Astrocyte (in vitro differentiated cells and primary cell): ENCODE measurements at regions not wholly inside any gene's neighbourhood (a gene's known extent, or its start where the extent isn't known, plus 50 kb on each side); places are given as distances from the start of the nearest gene placed in this dataset.
A peak's percentile ranks its signal among the peaks of the same experiment; 100 is the strongest.

ENCODE experiments used
- DNase-seq: peaks from one replicate; pipeline ENCODE4 v3.0.0-alpha.2; 2010; ENCODE audit warnings: low read depth
- FAIRE-seq: peaks from 2 replicates; lab custom pipeline; 2011; peaks lifted over from hg19 to GRCh38; lab: Jason Lieb, UNC
- H2AFZ ChIP-seq: 2 replicates; pipeline ENCODE4 v1.6.0; 2012; ENCODE audit warnings: low read depth, low read length, inconsistent platforms
- H3K27ac ChIP-seq: 2 replicates; pipeline ENCODE4 v1.5.1; 2011; ENCODE audit warnings: low read depth, low read length, inconsistent platforms
- H3K27me3 ChIP-seq: 2 replicates; pipeline ENCODE4 v1.6.0; 2011; ENCODE audit warnings: low read length, inconsistent platforms; ENCODE audit not compliant: insufficient read depth
- H3K36me3 ChIP-seq: 2 replicates; pipeline ENCODE4 v1.5.1; 2011; ENCODE audit warnings: low read length, inconsistent platforms; ENCODE audit not compliant: insufficient read depth
- H3K4me1 ChIP-seq: 2 replicates; pipeline ENCODE4 v1.5.1; 2011; ENCODE audit warnings: low read length, inconsistent platforms; ENCODE audit not compliant: insufficient read depth
- H3K4me2 ChIP-seq: 2 replicates; pipeline ENCODE4 v1.6.0; 2012; ENCODE audit warnings: low read length, inconsistent platforms
- H3K4me3 ChIP-seq: 2 replicates; pipeline ENCODE4 v1.5.1; 2011; ENCODE audit warnings: low read depth, mild to moderate bottlenecking, low read length, inconsistent platforms; ENCODE audit not compliant: insufficient read depth
- H3K79me2 ChIP-seq: 2 replicates; pipeline ENCODE4 v1.6.0; 2012; ENCODE audit warnings: mild to moderate bottlenecking, low read length, inconsistent platforms; ENCODE audit not compliant: insufficient read depth
- H3K9ac ChIP-seq: 2 replicates; pipeline ENCODE4 v1.6.0; 2012; ENCODE audit warnings: mild to moderate bottlenecking, low read length, inconsistent platforms
- H3K9me3 ChIP-seq: 2 replicates; pipeline ENCODE4 v1.5.1; 2012; ENCODE audit warnings: low read depth, mild to moderate bottlenecking, low read length, inconsistent platforms; ENCODE audit not compliant: insufficient read depth
- H4K20me1 ChIP-seq: 2 replicates; pipeline ENCODE4 v1.6.0; 2012; ENCODE audit warnings: low read length, inconsistent platforms; ENCODE audit not compliant: insufficient read depth
- H3K27ac Mint-ChIP-seq: one replicate; pipeline ENCODE4 v1.8.0; 2021; ENCODE audit warnings: mild to moderate bottlenecking, mixed read lengths; ENCODE audit not compliant: unreplicated experiment
- H3K27me3 Mint-ChIP-seq: one replicate; pipeline ENCODE4 v1.8.0; 2021; ENCODE audit warnings: low read depth, mixed read lengths; ENCODE audit not compliant: unreplicated experiment
- H3K36me3 Mint-ChIP-seq: one replicate; pipeline ENCODE4 v1.8.0; 2021; ENCODE audit warnings: low read depth, mixed read lengths; ENCODE audit not compliant: unreplicated experiment
- H3K4me1 Mint-ChIP-seq: one replicate; pipeline ENCODE4 v1.8.0; 2021; ENCODE audit warnings: low read depth, mixed read lengths; ENCODE audit not compliant: unreplicated experiment
- H3K4me3 Mint-ChIP-seq: one replicate; pipeline ENCODE4 v1.8.0; 2021; ENCODE audit warnings: mild to moderate bottlenecking, moderate library complexity, mixed read lengths; ENCODE audit not compliant: unreplicated experiment
- H3K9me3 Mint-ChIP-seq: one replicate; pipeline ENCODE4 v1.8.0; 2021; ENCODE audit warnings: mild to moderate bottlenecking, mixed read lengths; ENCODE audit not compliant: unreplicated experiment
- CTCF ChIP-seq: IDR thresholded peaks from 2 replicates; pipeline ENCODE4 v1.5.1; 2011; ENCODE audit warnings: low read depth, mild to moderate bottlenecking, inconsistent platforms, low read length, moderate library complexity; ENCODE audit not compliant: insufficient read depth
- EZH2 ChIP-seq: IDR thresholded peaks from 2 replicates; pipeline ENCODE4 v1.6.1; 2012; ENCODE audit warnings: mild to moderate bottlenecking, low read length, inconsistent platforms; ENCODE audit not compliant: insufficient read depth

GRCh38 chr4:163701916-163702315 lies 207.4 kb downstream of the TMA16 start:
- Mint-ChIP-seq H3K4me1 (peaks cover 3% of the 10 kb centered on the region), H3K36me3 (no peaks in the 10 kb centered on the region), H3K27me3 (no peaks in the 10 kb centered on the region), H3K9me3 (no peaks in the 10 kb centered on the region), H3K27ac (no peak overlapping the region), H3K4me3 (no peak overlapping the region)
- Histone ChIP-seq H3K27ac (peak overlapping the region; percentile 75), H2AFZ (no peak overlapping the region), H4K20me1 (no peaks in the 10 kb centered on the region), H3K4me3 (no peak overlapping the region), H3K79me2 (no peaks in the 10 kb centered on the region), H3K9me3 (no peaks in the 10 kb centered on the region), H3K4me1 (peaks cover 10% of the 10 kb centered on the region), H3K36me3 (no peaks in the 10 kb centered on the region), H3K4me2 (peak overlapping the region; percentile 36), H3K27me3 (no peaks in the 10 kb centered on the region), H3K9ac (peak overlapping the region; percentile 55)
- DNase-seq (peak; percentile 80), FAIRE-seq (peak; percentile 62)
- TF ChIP-seq CTCF: no peak
- no peak for TF ChIP-seq EZH2

DNA sequence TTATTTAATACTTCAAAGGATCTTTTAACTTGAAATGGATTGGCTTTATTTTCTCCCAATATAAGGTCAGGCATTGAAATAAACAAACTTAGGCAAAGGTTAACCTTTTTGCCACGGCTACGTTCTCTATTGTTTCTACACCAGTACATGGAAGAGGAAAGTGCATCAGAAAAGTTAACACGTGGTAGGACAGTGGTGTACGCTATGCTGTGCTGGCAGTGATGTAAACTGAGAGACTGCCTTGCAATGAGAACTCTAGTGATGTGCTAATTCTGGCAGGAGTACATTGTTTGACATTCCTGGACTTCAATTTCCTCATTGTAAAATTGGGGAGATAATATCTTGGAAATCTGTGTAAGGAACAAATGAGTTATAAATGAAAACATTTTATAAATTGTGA lies 208.2 kb downstream of the TMA16 start:
- H3K27ac Mint-ChIP-seq: no peak overlapping the region
- Histone ChIP-seq H4K20me1 (no peaks in the 10 kb centered on the region), H3K27me3 (no peaks in the 10 kb centered on the region), H3K4me2 (no peak overlapping the region), H3K79me2 (no peaks in the 10 kb centered on the region), H3K9me3 (no peaks in the 10 kb centered on the region), H3K27ac (peak overlapping the region; percentile 75), H3K4me3 (no peak overlapping the region), H2AFZ (no peak overlapping the region), H3K4me1 (peaks cover 10% of the 10 kb centered on the region), H3K36me3 (no peaks in the 10 kb centered on the region), H3K9ac (peak overlapping the region; percentile 55)
- H3K4me3 Mint-ChIP-seq: no peak overlapping the region
- DNase-seq: no peak
- TF ChIP-seq CTCF: no peak
- no peak for TF ChIP-seq EZH2
- no peaks in the 10 kb centered on the region for H3K9me3 Mint-ChIP-seq
- FAIRE-seq: peak; percentile 23
- H3K27me3 Mint-ChIP-seq: no peaks in the 10 kb centered on the region
- H3K36me3 Mint-ChIP-seq: no peaks in the 10 kb centered on the region
- H3K4me1 Mint-ChIP-seq: no peaks in the 10 kb centered on the region

DNA sequence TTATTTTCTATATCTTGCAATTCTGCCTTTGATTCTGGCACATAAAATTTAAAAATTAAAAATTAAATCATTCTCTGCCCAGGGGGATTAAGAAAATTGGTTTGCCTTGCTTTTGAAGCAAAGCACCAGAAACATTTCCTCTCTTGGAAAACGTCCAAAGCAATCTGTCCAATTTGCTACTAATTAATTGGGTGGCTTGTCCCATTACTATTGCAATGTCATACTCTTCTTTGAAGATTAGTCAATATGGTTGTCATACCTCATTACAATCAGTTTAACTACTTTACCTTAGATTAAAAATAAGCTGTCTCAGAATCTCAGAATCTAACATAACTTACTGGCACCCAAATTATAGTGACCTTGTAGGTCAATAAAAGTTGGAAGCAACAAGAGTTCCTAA lies 208.8 kb downstream of the TMA16 start:
- H3K9ac ChIP-seq: no peak overlapping the region
- Mint-ChIP-seq H3K4me1 (no peaks in the 10 kb centered on the region), H3K4me3 (no peak overlapping the region), H3K27ac (no peak overlapping the region), H3K27me3 (no peaks in the 10 kb centered on the region), H3K36me3 (no peaks in the 10 kb centered on the region), H3K9me3 (no peaks in the 10 kb centered on the region)
- H2AFZ ChIP-seq: no peak overlapping the region
- no peak overlapping the region for H3K27ac ChIP-seq
- no peaks in the 10 kb centered on the region for H3K9me3 ChIP-seq
- no peaks in the 10 kb centered on the region for H3K27me3 ChIP-seq
- TF ChIP-seq CTCF (no peak), EZH2 (no peak)
- no peaks in the 10 kb centered on the region for H3K79me2 ChIP-seq
- no peak for DNase-seq
- no peaks in the 10 kb centered on the region for H4K20me1 ChIP-seq
- H3K4me1 ChIP-seq: peaks cover 10% of the 10 kb centered on the region
- H3K36me3 ChIP-seq: no peaks in the 10 kb centered on the region
- FAIRE-seq: no peak
- no peak overlapping the region for H3K4me2 ChIP-seq
- no peak overlapping the region for H3K4me3 ChIP-seq
